Ascending aorta (tissue), 2 donors: ENCODE measurements at regions not wholly inside any gene's neighbourhood (a gene's known extent, or its start where the extent isn't known, plus 50 kb on each side); places are given as distances from the start of the nearest gene placed in this dataset.

Source experiments
- DNase-seq, 2 donors: peaks; one replicate each; pipeline ENCODE4 v3.0.0-alpha.2; 2019; ENCODE audit warnings: low spot score in 2 of 2
- H3K27ac ChIP-seq, 2 donors: fragments of 200-600 bp; sonication (generic); one replicate each; pipeline ENCODE4 v1.5.1; 2016 to 2017; ENCODE audit warnings: mild to moderate bottlenecking in 1 of 2
- H3K27me3 ChIP-seq: fragments of 200-600 bp; sonication (generic); one replicate; pipeline ENCODE4 v1.5.1; 2017
- H3K36me3 ChIP-seq, 2 donors: fragments of 200-600 bp; sonication (generic); one replicate each; pipeline ENCODE4 v1.5.1; 2016
- H3K4me1 ChIP-seq, 2 donors: fragments of 200-600 bp; sonication (generic); one replicate each; pipeline ENCODE4 v1.5.1; 2016 to 2017; ENCODE audit warnings: mild to moderate bottlenecking in 1 of 2
- H3K4me3 ChIP-seq, 2 donors: fragments of 200-600 bp; sonication (generic); one replicate each; pipeline ENCODE4 v1.5.1; 2016 to 2017; ENCODE audit warnings: mild to moderate bottlenecking in 1 of 2
- H3K9me3 ChIP-seq, 2 donors: fragments of 200-600 bp; sonication (generic); one replicate each; pipeline ENCODE4 v1.5.1; 2016
- CTCF ChIP-seq, 3 experiments: fragments of 200-600 bp in 2 of 3; fragments of 450-650 bp in 1 of 3; sonication (generic) in 2 of 3; IDR thresholded peaks; one replicate each; pipeline ENCODE4 v1.5.1; 2016 to 2019; ENCODE audit warnings: antibody characterized with exemption in 3 of 3, mild to moderate bottlenecking in 1 of 3, moderate library complexity in 1 of 3
- intact Hi-C: fragments of 100-400 bp; cut with DNase I; formaldehyde crosslinking; loops from one replicate; pipeline ENCODE4 v1.15.1; 2023

DNA sequence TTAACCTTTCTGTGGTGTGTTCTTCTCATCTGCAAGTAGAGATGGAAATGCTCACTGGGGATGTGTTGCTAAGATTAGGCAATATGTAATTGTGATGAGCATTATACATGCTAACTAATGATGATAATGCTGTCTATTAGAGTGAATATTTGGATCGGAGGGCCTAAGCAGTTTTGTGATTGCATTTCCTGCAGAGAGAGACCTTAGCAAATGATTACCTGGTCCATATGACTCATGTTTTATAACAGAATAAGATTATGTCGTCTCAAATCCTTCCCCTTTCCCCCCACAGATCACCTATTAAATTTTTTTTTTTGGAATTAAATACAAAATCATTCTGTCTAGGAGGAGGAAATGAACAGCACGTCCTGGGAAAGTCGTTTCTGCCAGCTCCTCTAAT, 82.7 kb downstream of the IZUMO3 start:
- intact Hi-C loops = no loop called here

DNA sequence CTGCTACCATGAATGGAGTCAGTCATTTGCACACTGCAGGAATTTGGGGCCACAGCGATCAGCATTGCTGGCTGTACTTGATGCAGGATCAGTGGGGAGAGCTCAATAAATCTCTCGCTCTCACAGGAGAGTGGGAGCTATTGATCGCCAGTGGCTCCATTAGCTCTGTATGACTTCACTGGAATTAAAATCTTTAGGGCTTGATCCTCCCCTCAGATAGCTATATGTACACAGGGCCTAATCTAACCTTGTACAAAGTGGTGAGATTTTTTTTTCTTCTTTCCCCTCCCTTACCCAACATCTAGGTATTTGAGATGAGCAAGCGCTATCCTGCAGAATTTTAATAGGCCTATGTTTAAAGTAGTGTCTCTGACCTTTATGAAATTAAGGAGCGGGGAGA, 84.9 kb downstream of the IZUMO3 start:
- no peak for DNase-seq
- intact Hi-C loops = no loop called here
- TF ChIP-seq CTCF (IDR thresholded peaks at IDR 0.05) = no peak
- Histone ChIP-seq H3K36me3 (no peaks in the 10 kb centered on the region), H3K9me3 (no peaks in the 10 kb centered on the region), H3K27ac (no peak overlapping the region), H3K4me3 (no peak overlapping the region), H3K4me1 (no peaks in the 10 kb centered on the region), H3K27me3 (no peaks in the 10 kb centered on the region)

More for the DNA sequence above, 82.7 kb downstream of the IZUMO3 start:
- no peak for DNase-seq
- H3K27ac ChIP-seq = no peak overlapping the region
- no peaks in the 10 kb centered on the region for H3K36me3 ChIP-seq
- no peaks in the 10 kb centered on the region for H3K4me1 ChIP-seq
- no peak overlapping the region for H3K4me3 ChIP-seq
- no peaks in the 10 kb centered on the region for H3K27me3 ChIP-seq
- TF ChIP-seq CTCF (IDR thresholded peaks at IDR 0.05) = no peak
- H3K9me3 ChIP-seq = no peaks in the 10 kb centered on the region

DNA sequence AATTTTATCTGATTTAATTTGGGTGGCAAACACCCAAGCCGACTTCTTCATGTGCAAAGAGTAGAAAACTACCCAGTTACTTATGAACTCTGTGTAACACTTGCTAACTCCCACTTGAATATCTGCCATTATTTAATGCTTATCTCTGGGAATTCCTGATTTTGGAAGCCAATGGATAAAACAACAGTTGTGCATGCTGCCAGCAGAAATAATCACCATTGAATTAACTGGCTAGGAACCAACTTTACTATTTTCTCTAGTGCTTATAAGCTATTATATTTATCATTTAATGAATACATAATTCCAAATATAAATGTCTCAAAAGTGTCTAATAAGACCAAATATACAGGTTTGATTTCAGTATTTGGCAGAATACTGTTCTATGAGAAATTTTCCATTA, 85.7 kb downstream of the IZUMO3 start:
- H3K27me3 ChIP-seq = no peaks in the 10 kb centered on the region
- DNase-seq = no peak
- H3K4me3 ChIP-seq = no peak overlapping the region
- TF ChIP-seq CTCF (IDR thresholded peaks at IDR 0.05) = no peak
- H3K4me1 ChIP-seq = no peaks in the 10 kb centered on the region
- no peak overlapping the region for H3K27ac ChIP-seq
- H3K9me3 ChIP-seq = peaks cover 0 to 3% of the 10 kb centered on the region in 2 donors
- intact Hi-C loops = no loop called here
- H3K36me3 ChIP-seq = no peaks in the 10 kb centered on the region

DNA sequence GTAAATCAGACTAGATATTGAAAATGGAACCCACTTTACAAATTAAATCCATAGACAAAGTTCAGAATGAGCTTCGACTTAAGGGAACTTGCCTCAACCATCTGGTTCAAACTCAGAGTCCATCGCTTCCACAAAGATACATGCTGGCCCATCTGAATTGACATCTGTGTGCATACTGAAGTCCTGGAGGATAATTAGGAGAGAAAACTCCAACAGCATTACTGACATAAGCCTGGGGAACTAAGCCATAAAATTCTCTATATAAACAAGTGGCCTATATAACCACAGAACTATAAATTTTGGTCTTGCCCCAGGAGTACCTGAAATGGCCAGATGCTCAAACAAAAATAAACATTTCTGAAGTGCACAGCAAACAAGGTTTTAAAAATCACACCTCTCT, 94.4 kb downstream of the IZUMO3 start:
- Histone ChIP-seq H3K4me1 (no peaks in the 10 kb centered on the region), H3K27me3 (no peaks in the 10 kb centered on the region), H3K9me3 (peaks cover 0 to 3% of the 10 kb centered on the region in 2 donors), H3K4me3 (no peak overlapping the region), H3K36me3 (no peaks in the 10 kb centered on the region), H3K27ac (no peak overlapping the region)
- no peak for TF ChIP-seq CTCF (IDR thresholded peaks at IDR 0.05)
- intact Hi-C loops = no loop called here
- no peak for DNase-seq

- Histone ChIP-seq H3K9me3 (no peaks in the 10 kb centered on the region), H3K27me3 (no peaks in the 10 kb centered on the region), H3K36me3 (no peaks in the 10 kb centered on the region), H3K27ac (no peak overlapping the region), H3K4me3 (no peak overlapping the region), H3K4me1 (no peaks in the 10 kb centered on the region)
- intact Hi-C loops = no loop called here
- no peak for TF ChIP-seq CTCF (IDR thresholded peaks at IDR 0.05)
- no peak for DNase-seq
These were observed 95.7 kb downstream of the IZUMO3 start for GRCh38 chr9:24449976-24450375.

DNA sequence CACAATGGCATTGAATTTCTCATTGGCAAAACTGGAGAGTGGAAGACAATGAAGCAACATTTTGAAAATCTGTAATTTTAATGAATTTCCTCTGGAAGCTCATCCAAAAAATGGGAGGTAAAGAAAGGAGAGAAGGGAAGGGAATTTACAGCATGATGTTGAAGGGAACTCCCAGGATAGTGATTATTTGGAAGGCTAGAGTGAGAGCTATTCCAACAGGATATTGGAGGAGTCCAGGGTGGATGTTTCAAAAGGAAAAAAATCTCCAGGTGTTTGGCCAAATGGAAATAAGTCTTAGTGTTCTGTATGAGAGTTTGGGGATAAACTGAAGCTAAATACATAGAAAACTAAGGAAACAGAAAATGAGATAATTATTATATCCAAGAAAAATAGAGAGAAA, 106.2 kb downstream of the IZUMO3 start:
- no peak for DNase-seq
- H3K4me1 ChIP-seq = no peaks in the 10 kb centered on the region
- intact Hi-C loops = no loop called here
- H3K27me3 ChIP-seq = no peaks in the 10 kb centered on the region
- H3K4me3 ChIP-seq = no peak overlapping the region
- no peak overlapping the region for H3K27ac ChIP-seq
- H3K36me3 ChIP-seq = no peaks in the 10 kb centered on the region
- no peak for TF ChIP-seq CTCF (IDR thresholded peaks at IDR 0.05)
- no peaks in the 10 kb centered on the region for H3K9me3 ChIP-seq
